DND-41 (cell line): ENCODE measurements at regions not wholly inside any gene's neighbourhood (a gene's known extent, or its start where the extent isn't known, plus 50 kb on each side); places are given as distances from the start of the nearest gene placed in this dataset.

Experiments
- ATAC-seq: fragments of 200-7000 bp; cut with Tn5 transposase; 3 replicates; pipeline ENCODE4 v1.9.1; 2021; ENCODE audit warnings: low read depth; ENCODE audit not compliant: insufficient read depth
- DNase-seq: peaks from one replicate; pipeline ENCODE4 v3.0.0-alpha.2; 2020
- H2AFZ ChIP-seq: 2 replicates; pipeline ENCODE4 v1.6.0; 2012; ENCODE audit warnings: low read depth, low read length
- H3K27ac ChIP-seq: 2 replicates; pipeline ENCODE4 v1.5.1; 2012; ENCODE audit warnings: low read length, inconsistent platforms
- H3K27me3 ChIP-seq: fragments of 200-600 bp; sonication (generic); 2 replicates; pipeline ENCODE4 v1.6.0; 2012; ENCODE audit warnings: low read length, mild to moderate bottlenecking, inconsistent platforms; ENCODE audit not compliant: insufficient read depth, poor library complexity
- H3K36me3 ChIP-seq: 2 replicates; pipeline ENCODE4 v1.5.1; 2012; ENCODE audit warnings: low read length, inconsistent platforms; ENCODE audit not compliant: insufficient read depth
- H3K4me1 ChIP-seq: 2 replicates; pipeline ENCODE4 v1.5.1; 2012; ENCODE audit warnings: mild to moderate bottlenecking, low read length; ENCODE audit not compliant: insufficient read depth
- H3K4me2 ChIP-seq: 2 replicates; pipeline ENCODE4 v1.6.0; 2012; ENCODE audit warnings: mild to moderate bottlenecking, moderate library complexity, low read length, inconsistent platforms; ENCODE audit not compliant: insufficient read depth
- H3K4me3 ChIP-seq, 2 experiments: fragments of 200-600 bp in 1 of 2; shearing (Covaris generic) in 1 of 2; 2 replicates each; pipeline ENCODE4 v1.5.1; 2012 to 2016; ENCODE audit warnings: inconsistent platforms in 2 of 2, low read length in 2 of 2, mild to moderate bottlenecking in 2 of 2, low read depth in 1 of 2, moderate library complexity in 1 of 2
- H3K79me2 ChIP-seq: 2 replicates; pipeline ENCODE4 v1.6.0; 2012; ENCODE audit warnings: low read length, inconsistent platforms; ENCODE audit not compliant: insufficient read depth
- H3K9ac ChIP-seq: 2 replicates; pipeline ENCODE4 v1.6.0; 2012; ENCODE audit warnings: low read depth, mild to moderate bottlenecking, inconsistent platforms, low read length, moderate library complexity
- H3K9me3 ChIP-seq: 2 replicates; pipeline ENCODE4 v1.5.1; 2012; ENCODE audit warnings: low read length, moderate library complexity, mild to moderate bottlenecking, inconsistent platforms; ENCODE audit not compliant: insufficient read depth, severe bottlenecking
- H4K20me1 ChIP-seq: 2 replicates; pipeline ENCODE4 v1.6.0; 2012; ENCODE audit warnings: low read length; ENCODE audit not compliant: insufficient read depth
- EZH2 ChIP-seq: IDR thresholded peaks from 3 replicates; pipeline ENCODE4 v1.6.1; 2012; ENCODE audit warnings: borderline replicate concordance, low read depth, mild to moderate bottlenecking, moderate library complexity, low read length, inconsistent platforms; ENCODE audit not compliant: severe bottlenecking
- TF ChIP-seq, protein P1 (sequence below): IDR thresholded peaks from 2 replicates; pipeline ENCODE4 v1.5.1; 2012; ENCODE audit warnings: borderline replicate concordance, low read length, moderate library complexity, mild to moderate bottlenecking; ENCODE audit not compliant: poor library complexity, severe bottlenecking; ENCODE audit errors: extremely low read depth

- Histone ChIP-seq H3K79me2 (no peaks in the 10 kb centered on the region), H3K27ac (no peak overlapping the region), H3K36me3 (no peaks in the 10 kb centered on the region), H3K27me3 (no peaks in the 10 kb centered on the region), H3K4me3 (no peak overlapping the region), H4K20me1 (no peaks in the 10 kb centered on the region), H3K4me2 (no peak overlapping the region), H3K9me3 (no peaks in the 10 kb centered on the region), H3K9ac (no peak overlapping the region), H3K4me1 (no peaks in the 10 kb centered on the region), H2AFZ (no peak overlapping the region)
- TF ChIP-seq, protein P1, sequence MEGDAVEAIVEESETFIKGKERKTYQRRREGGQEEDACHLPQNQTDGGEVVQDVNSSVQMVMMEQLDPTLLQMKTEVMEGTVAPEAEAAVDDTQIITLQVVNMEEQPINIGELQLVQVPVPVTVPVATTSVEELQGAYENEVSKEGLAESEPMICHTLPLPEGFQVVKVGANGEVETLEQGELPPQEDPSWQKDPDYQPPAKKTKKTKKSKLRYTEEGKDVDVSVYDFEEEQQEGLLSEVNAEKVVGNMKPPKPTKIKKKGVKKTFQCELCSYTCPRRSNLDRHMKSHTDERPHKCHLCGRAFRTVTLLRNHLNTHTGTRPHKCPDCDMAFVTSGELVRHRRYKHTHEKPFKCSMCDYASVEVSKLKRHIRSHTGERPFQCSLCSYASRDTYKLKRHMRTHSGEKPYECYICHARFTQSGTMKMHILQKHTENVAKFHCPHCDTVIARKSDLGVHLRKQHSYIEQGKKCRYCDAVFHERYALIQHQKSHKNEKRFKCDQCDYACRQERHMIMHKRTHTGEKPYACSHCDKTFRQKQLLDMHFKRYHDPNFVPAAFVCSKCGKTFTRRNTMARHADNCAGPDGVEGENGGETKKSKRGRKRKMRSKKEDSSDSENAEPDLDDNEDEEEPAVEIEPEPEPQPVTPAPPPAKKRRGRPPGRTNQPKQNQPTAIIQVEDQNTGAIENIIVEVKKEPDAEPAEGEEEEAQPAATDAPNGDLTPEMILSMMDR = no peak
- no peak for TF ChIP-seq EZH2
- ATAC-seq (no peak), DNase-seq (no peak)
These were observed 150.2 kb downstream of the IMPG2 start for GRCh38 chr3:101170062-101170771.

- Histone ChIP-seq H3K36me3 (no peaks in the 10 kb centered on the region), H3K4me1 (no peaks in the 10 kb centered on the region), H3K27me3 (no peaks in the 10 kb centered on the region), H3K9ac (no peak overlapping the region), H3K4me2 (no peak overlapping the region), H3K4me3 (no peak overlapping the region), H2AFZ (no peak overlapping the region), H3K9me3 (no peaks in the 10 kb centered on the region), H3K27ac (no peak overlapping the region), H4K20me1 (no peaks in the 10 kb centered on the region), H3K79me2 (no peaks in the 10 kb centered on the region)
- ATAC-seq (no peak), DNase-seq (no peak)
- TF ChIP-seq, protein P1 = no peak
- TF ChIP-seq EZH2 = no peak
These were observed 150.9 kb downstream of the IMPG2 start for GRCh38 chr3:101169516-101169915.

DNA sequence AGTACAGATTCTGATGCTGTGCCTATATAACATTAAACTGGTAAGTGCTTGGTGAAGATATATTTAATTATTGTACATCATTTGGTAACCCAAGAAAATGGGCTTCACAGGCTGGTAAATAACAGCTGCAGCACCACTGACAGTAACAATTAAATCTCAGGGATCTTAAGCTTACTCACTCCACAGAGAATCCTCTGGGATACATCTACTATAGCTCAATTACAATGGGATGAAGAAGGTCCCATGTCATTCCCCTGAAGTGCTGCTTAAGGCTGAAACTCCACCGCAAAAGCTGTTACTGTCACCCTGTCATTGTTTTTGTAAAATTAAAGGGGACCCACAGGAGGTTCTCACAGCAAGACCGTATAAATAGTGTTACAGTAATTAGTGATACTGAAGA is 153.0 kb downstream of the IMPG2 start:
- no peak overlapping the region for H3K4me2 ChIP-seq
- H3K9ac ChIP-seq = no peak overlapping the region
- ATAC-seq (no peak), DNase-seq (no peak)
- H3K4me3 ChIP-seq = no peak overlapping the region
- no peak overlapping the region for H3K27ac ChIP-seq
- H2AFZ ChIP-seq = no peak overlapping the region
- H3K4me1 ChIP-seq = no peaks in the 10 kb centered on the region
- no peaks in the 10 kb centered on the region for H3K27me3 ChIP-seq
- no peak for TF ChIP-seq EZH2
- TF ChIP-seq, protein P1 = no peak
- H3K79me2 ChIP-seq = no peaks in the 10 kb centered on the region
- no peaks in the 10 kb centered on the region for H4K20me1 ChIP-seq
- no peaks in the 10 kb centered on the region for H3K9me3 ChIP-seq
- H3K36me3 ChIP-seq = no peaks in the 10 kb centered on the region
